Stimulated activated CD4-positive, alpha-beta T cell treated with anti-CD3 and anti-CD28 coated beads, Interleukin-1b, Interleukin-23, amount 100 ng/mL, for 1 hour (primary cell): ENCODE measurements at regions not wholly inside any gene's neighbourhood (a gene's known extent, or its start where the extent isn't known, plus 50 kb on each side); places are given as distances from the start of the nearest gene placed in this dataset.

Experiments
- DNase-seq, 2 donors: peaks; one replicate each; pipeline ENCODE4 v3.0.0-alpha.2; 2020; ENCODE audit warnings: low read depth in 2 of 2

- DNase-seq: no peak
Observed at GRCh38 chr5:2131826-2132496, 249.2 kb upstream of the IRX4 start.

- DNase-seq: no peak
Observed at GRCh38 chr5:2131196-2131595, 248.5 kb upstream of the IRX4 start.

DNA sequence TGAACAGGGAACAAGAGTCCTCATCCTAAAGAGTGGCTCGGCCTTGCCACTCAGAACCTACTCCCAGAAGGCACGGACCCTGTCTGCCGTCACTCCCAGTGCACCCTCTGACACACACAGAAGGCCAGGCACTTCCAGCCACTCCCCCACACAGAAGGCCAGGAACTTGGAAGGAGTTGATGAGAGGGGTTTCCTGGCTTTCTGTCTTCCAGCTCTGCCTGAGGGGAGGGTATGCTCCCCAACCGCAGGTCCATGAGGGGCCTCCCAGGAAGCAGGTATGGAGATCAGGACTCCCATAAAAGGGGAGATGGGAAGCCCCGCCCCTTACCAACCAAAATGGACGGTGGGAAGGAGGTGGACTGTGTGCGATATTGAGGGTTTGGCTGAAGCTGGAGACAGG lies 247.6 kb upstream of the IRX4 start:
- no peak for DNase-seq

GRCh38 chr5:2129568-2130272 lies 247.0 kb upstream of the IRX4 start:
- no peak for DNase-seq

DNA sequence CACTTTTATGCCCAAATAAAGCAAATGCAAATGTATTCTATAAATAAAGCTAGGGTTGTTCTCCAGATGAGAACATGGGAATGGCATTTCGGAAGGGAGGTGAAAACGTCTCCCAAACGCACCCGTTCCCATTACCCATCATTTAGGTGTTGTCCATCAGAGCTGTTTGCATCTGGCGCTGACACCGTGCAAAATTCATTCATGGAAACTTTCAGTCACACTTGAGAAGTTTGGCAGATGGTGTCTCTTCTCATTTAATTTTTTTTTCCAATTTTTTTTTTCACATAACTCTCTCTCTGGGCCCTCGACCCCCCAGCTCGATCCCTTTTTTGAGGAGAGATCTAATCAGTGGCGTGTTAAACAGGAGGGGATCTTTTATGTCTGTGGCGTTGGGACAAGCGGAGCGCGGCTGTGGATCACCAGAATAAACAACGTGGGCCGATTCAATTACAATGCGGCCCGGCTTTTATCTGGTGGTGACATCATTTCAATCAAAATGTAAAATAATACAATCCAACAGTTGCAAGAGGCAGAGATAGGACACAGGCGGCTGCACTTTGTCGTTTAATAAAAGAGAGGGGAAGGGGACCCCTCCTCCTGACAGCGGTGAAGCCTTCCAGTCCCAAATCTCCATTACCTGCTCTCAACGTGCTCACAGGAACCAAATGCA lies 246.1 kb upstream of the IRX4 start:
- DNase-seq: no peak

- no peak for DNase-seq
Observed at GRCh38 chr5:2126512-2126911, 243.8 kb upstream of the IRX4 start.

DNA sequence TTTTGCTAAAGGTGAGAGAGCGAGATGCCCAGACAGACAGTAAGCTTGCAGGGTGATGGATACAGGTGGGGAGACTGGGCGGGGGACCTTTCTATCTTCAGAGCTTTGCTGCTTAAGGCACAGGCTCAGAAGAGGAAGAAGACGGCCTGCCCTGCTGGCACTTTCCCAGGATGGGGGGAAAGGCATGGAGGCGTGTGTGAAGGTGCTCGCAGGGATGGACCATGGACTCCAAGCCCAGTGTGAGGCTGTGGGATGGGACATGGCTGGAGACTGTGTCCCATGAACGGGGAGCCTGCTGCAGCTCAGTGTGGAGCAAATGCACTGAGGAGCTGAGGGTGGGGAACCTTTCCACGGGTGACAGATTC lies 243.2 kb upstream of the IRX4 start:
- no peak for DNase-seq

- DNase-seq: no peak
Observed at GRCh38 chr5:2125171-2125900, 242.6 kb upstream of the IRX4 start.

DNA sequence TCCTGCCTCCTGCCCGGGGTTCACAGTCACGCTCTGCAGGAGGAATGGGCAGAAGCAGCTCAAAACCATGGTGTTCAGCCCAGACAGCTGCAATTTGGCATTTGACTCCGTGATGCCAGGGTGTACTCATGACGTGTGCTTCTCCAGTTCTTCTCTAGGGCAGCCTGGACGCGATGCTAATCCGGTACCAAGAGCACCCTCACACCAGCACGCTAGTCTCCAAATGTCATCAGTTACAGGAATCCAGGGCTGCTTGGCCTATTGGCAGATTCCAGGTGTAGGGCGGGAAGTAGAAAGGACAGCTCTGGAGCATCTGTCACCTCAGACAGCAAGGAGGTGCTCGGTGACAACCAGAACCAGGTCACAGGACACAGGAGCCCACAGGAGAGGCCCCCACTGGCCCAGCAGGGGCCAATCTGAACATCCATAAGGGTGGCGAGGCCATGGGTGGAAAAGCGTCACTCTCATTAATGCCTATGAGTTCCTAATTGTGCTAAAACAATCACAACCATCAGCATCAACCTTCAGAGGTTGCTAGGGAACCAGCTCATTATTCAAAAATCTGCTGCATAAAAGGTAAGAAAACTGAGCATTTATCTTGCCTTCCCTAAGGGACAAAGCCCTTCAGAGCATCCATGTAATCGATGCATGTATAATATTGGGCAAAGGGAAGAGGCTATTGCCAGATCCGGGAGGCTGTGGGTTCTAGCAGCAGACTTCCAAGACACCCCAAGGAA lies 241.9 kb upstream of the IRX4 start:
- DNase-seq: no peak

DNA sequence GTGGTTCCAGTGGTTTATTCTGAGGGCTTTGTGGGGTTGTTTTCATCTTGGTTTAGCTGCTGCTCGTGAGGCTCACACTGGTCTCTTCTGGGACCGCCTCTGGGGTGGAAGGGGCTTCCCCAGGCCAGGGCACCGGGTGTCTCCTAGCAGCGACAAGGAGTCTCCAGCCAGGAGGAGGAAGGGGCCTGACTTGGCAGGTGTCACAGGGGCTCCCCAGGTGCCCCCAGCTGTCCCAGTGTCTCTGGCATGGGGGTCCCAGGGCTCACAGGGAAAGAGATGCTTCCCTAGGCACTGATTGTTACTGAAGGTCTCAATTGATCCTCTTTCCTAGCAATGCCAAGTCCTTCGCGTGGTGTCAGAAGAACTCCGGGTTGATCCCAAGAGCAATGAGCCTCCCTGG lies 241.1 kb upstream of the IRX4 start:
- no peak for DNase-seq

DNA sequence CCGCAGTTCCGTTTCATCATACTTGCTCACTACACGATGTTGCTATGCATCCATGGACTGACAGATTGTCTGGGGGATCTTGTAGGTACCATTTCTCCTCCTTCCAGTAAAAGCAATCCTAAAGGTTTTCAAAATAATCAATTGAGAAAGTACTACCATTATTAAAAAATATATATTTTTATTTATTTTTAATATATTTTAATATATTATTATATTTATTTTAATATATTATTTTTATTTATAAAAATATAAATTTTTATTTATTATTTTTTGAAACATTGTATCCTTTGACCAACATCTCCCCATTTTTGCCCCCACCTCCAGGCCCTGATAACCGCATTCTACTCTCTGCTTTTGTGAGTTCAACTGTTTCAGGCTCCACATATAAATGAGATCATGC lies 237.6 kb upstream of the IRX4 start:
- no peak for DNase-seq

- no peak for DNase-seq
Observed at GRCh38 chr5:2119573-2119972, 236.8 kb upstream of the IRX4 start.

DNA sequence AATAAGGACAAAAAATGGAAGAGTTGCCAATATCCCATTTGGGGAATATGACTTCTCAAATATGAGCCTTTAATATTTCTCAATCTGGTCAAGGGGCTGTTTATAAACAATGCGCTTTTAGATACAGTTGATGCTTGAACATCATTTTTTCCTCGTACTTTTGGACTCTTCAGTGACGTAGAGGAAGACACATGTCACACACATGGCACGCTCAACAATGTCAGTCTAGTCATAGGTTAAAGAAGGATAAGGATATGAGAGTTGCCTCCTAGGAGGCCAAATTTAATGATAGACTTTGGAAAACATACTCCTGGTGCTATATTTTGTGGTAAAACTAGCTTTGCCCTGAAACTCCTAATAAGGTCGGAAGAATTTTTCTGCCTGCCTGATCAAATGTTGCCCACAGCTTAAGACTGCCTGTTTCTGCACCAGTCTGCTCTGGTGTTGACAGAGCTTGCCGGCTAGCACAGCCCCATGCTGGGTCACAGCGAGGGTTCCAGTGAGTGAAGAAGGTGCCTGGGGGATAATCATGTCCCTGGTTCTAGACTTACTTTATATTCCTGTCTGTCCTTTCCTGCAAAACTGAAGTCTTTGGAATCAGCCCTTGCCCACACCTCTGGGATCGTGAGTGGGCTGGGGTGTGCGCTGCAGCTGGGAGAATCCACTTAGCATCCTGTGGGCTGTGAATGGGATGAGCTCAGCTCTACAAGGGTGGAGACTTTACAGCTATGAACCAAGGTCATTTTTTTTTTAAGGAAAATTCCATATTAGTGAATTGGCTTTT lies 230.8 kb upstream of the IRX4 start:
- no peak for DNase-seq

DNA sequence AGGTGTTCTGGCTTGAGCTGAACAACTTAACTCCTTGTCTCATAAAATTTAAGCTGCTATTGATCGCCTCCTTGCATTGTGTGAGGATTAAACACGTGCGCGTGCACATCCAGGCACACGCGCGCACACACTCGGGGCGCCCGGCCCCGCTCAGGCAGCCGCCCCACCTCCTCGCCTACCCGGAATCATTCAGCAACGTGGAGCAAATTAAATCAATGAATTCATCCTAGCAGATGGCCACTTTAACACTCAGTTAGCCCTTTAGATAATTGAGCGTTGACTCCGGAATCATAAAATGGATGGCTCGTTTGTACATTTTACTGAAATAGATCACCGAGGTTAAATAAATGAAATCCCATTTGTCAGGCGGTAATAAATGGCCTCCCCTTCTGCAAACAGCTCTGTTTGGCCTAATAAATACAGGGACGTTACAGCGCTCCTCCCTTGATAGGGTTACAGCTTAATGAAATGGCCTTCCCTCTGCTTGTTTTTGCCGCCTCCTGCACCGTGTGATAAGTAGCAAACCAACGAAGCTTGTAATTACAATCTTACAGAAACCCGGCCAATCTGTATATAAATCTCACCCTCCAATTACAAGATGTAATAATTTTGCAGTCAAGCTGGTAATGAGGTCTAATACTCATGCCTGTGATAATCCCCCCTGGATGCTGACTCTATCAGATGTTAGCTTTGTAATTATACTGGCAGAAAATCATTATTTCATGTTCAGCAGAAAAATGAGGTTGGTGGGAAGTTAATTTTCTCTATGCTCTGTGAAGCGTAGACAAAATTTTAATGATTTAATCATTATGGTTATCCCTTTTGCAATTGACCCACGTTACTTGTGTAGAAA lies 229.7 kb upstream of the IRX4 start:
- no peak for DNase-seq

DNA sequence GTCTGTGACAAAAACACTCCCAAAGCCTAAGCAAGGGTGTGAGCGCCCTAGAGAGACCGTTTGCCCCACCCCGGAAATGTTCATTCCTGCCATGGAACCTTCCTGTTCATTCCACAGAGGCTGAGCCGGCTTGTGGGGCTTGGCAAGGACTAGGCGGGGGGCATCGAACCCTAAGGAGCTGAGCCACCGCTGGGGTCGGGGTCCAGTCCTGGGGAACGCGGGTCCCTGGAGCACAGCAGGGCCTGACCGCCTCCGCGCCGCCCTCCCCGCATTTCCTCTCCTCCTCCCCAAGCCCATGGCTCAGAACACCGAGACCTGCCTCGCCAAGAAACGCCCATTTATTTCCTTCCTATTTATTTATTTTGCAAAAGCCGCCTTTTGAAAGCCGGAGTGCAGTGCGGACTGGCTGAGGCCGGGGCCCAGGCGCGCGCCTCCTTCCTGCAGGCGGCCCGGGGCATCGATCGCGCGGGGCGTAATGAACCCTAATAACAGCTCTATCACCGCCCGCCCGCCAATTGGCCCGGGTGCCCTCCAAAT lies 228.9 kb upstream of the IRX4 start:
- no peak for DNase-seq

DNA sequence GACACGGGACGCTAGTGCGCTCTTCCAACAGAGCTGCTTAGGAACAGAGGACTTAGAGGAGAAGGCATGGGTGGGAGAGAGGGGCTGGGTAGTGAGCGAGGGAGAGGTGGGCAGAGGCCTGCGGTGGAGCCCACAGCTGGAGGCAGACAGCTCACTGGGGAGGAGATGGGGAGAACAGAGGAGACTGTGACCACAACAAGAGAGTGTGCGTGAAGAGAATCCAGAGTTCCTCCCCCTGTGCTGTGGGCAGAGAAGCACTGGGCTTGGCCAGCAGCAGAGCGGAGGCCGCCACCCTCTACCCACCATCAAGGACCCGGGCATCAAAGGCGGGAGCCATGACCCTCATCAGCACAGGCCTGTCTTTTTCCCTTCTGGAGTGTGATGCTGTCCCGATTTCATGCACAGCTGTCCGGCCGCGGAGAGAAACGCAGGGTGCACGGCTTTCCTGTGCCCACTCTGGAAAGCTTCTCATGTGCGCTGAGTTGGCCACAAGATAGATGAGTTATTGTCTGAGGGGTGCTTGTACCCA lies 228.3 kb upstream of the IRX4 start:
- no peak for DNase-seq

DNA sequence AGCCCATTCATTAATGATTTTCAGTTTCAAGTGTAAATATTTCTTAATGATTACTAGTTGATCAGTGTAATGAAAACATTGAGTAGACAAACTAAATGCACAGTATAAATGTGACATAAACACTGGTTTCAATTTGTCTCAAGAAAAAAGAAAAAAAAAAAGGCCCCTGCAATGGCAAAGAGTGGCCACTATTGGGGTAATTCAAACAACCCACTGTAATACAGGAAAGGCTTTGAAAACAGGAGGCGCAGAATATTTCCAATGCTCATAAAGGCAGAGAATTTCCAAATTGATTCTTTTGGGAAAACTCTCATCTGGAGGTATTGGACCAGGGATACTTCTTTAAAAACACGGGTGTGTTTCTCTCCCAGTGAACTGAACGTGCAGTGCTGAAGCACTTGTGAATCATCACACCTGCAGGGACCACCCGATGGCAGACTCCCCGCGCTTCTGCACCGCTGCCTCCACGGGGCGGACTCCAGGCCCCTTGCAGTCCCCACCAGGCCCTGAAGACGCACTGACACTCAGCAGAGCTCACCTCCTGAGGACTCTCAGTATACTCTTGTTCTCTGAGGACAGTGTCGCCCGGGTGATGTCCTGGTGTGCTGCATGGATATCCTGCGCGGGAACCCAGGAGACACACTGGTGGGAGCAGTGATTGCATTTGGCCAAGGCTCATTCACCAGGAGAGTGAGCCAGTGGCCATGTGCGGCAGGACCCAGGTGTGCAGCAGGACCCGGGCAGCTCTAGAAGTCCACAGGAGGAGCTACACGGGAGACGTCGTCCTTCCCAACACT lies 227.6 kb upstream of the IRX4 start:
- no peak for DNase-seq

GRCh38 chr5:2109566-2109965 lies 226.8 kb upstream of the IRX4 start:
- DNase-seq: no peak

DNA sequence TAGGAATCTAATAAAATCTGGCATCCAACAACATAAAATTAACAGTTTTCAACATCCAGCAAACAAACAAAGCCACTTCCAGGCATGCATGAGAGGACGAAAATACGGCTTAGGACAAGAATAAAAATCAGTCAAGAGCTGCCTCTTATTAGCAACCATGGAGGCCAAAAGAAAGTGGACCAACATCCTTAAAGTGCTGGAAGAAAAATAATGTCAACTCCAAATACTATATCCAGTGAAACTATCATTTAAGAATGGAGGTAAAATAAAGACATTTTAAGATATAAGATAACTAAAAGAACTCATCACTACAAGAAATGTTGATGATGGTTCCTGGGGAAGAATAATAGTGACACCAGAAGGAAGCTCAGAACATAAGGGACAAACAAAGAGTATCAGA lies 224.0 kb upstream of the IRX4 start:
- no peak for DNase-seq
